ENCODE measurements at regions not wholly inside any gene's neighbourhood (a gene's known extent, or its start where the extent isn't known, plus 50 kb on each side); places are given as distances from the start of the nearest gene placed in this dataset.

DNA sequence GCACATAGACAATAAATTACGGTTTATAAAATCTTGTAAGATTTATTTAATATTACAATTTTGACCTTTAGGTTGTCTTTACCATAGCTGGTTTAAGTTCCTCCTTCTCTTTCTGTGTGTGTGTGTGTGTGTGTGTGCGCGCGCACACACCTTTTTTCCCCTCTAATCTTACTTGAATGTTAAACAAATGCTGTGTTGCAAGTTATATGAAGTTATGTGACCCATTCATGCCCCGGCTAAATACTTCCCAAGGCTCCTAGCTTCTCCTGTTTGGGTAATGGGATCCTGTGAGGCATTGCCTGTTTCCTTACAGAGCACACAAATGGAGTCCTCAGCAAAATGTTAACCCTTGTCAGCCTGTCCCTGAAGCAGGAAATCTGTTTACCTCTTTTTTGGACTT, 125.6 kb upstream of the ZNF608 start:
- TF ChIP-seq GATA2 (IDR thresholded peaks at IDR 0.05; ENCODE audit: low read depth, low read length) (no peak), GATA3 (IDR thresholded peaks at IDR 0.05; ENCODE audit: low read depth, low read length) (no peak)

Measured in SH-SY5Y (cell line).